Fibroblast of lung (primary cell): ENCODE measurements at regions not wholly inside any gene's neighbourhood (a gene's known extent, or its start where the extent isn't known, plus 50 kb on each side); places are given as distances from the start of the nearest gene placed in this dataset.

Experiments
- DNase-seq, 2 donors: peaks; one replicate each; pipeline versions ENCODE4 v3.0.0 to v3.0.0-alpha.2; 2010; ENCODE audit warnings: low read depth in 2 of 2
- H2AFZ ChIP-seq: 2 replicates; pipeline ENCODE4 v1.5.1; 2012; ENCODE audit warnings: low read length, control low read depth, inconsistent platforms
- H3K27ac ChIP-seq: 2 replicates; pipeline ENCODE4 v1.5.1; 2011; ENCODE audit warnings: low read length, control low read depth; ENCODE audit not compliant: insufficient read depth
- H3K27me3 ChIP-seq: 2 replicates; pipeline ENCODE4 v1.5.1; 2011; ENCODE audit warnings: mild to moderate bottlenecking, low read length; ENCODE audit not compliant: control insufficient read depth, insufficient read depth
- H3K36me3 ChIP-seq: 2 replicates; pipeline ENCODE4 v1.5.1; 2011; ENCODE audit warnings: low read length; ENCODE audit not compliant: control insufficient read depth, insufficient read depth
- H3K4me1 ChIP-seq: 2 replicates; pipeline ENCODE4 v1.5.1; 2011; ENCODE audit warnings: low read length; ENCODE audit not compliant: control insufficient read depth, insufficient read depth; ENCODE audit errors: extremely low read depth
- H3K4me2 ChIP-seq: 2 replicates; pipeline ENCODE4 v1.5.1; 2011; ENCODE audit warnings: low read length, control low read depth; ENCODE audit not compliant: insufficient read depth; ENCODE audit errors: extremely low read depth
- H3K4me3 ChIP-seq, 4 experiments: fragments of 200-600 bp in 1 of 4; sonication (generic) in 1 of 4; replicated peaks in 1 of 4; 2 replicates each; pipeline ENCODE4 v1.5.1; 2011 to 2016; ENCODE audit warnings: low read length in 4 of 4, low read depth in 3 of 4, mild to moderate bottlenecking in 3 of 4, control low read depth in 2 of 4, inconsistent platforms in 1 of 4, mixed read lengths in 1 of 4; ENCODE audit not compliant: insufficient read depth in 1 of 4; ENCODE audit errors: control extremely low read depth in 1 of 4
- H3K79me2 ChIP-seq: 2 replicates; pipeline ENCODE4 v1.5.1; 2012; ENCODE audit warnings: mild to moderate bottlenecking, low read length, inconsistent platforms; ENCODE audit not compliant: control insufficient read depth, insufficient read depth
- H3K9ac ChIP-seq: 2 replicates; pipeline ENCODE4 v1.5.1; 2011; ENCODE audit warnings: mild to moderate bottlenecking, low read length, control low read depth; ENCODE audit not compliant: insufficient read depth
- H3K9me3 ChIP-seq: 2 replicates; pipeline ENCODE4 v1.5.1; 2012; ENCODE audit warnings: low read depth, low read length; ENCODE audit not compliant: control insufficient read depth, insufficient read depth
- H4K20me1 ChIP-seq: 2 replicates; pipeline ENCODE4 v1.5.1; 2011; ENCODE audit warnings: low read length; ENCODE audit not compliant: control insufficient read depth, insufficient read depth; ENCODE audit errors: extremely low read depth
- CTCF ChIP-seq, 2 donors: IDR thresholded peaks in 1 of 2; conservative IDR thresholded peaks in 1 of 2; 1 replicate in 1 of 2; 2 replicates in 1 of 2; pipeline ENCODE4 v1.5.1; 2011 to 2012; ENCODE audit warnings: low read length in 2 of 2, control low read depth in 1 of 2, inconsistent platforms in 1 of 2, low read depth in 1 of 2, mild to moderate bottlenecking in 1 of 2
- EZH2 ChIP-seq: IDR thresholded peaks from 2 replicates; pipeline ENCODE4 v1.5.1; 2012; ENCODE audit warnings: low read length, control low read depth, mild to moderate bottlenecking; ENCODE audit errors: missing control alignments

DNA sequence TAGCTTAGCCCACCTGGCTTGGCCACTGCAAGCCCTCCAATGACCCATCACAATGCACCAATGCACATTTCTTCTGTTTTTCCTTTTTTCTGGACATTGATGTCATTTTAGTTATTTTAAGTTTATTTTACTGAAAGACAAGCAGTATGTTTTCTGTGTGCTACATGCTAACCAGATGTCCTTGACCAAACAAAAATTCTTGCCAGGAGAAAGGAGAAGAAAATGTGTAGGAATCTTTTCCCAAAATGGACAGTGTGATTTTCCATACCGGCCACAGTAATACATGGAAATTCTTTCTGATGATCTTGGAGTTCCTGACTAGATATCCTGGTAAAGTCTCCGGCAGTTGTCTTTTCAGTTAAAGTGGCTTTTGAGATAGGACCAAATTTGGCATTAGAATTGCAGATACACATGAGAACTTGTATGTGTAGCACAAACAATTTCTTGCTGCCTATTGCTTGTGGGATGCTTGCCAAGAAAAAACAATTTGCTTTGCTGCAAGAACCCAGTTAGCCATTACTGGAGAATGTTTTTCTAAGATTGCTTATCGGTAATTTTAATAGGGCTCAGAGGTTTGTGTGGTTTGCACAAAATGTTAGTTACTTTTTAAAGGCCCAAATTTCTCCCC, 696.5 kb upstream of the CITED2 start:
- peak overlapping the region; percentile 56 for H3K4me2 ChIP-seq
- no peak overlapping the region for H3K9ac ChIP-seq
- H3K9me3 ChIP-seq = no peaks in the 10 kb centered on the region
- H3K4me1 ChIP-seq = peaks cover 22% of the 10 kb centered on the region
- no peaks in the 10 kb centered on the region for H3K79me2 ChIP-seq
- no peak overlapping the region for H2AFZ ChIP-seq
- H3K27me3 ChIP-seq = no peaks in the 10 kb centered on the region
- no peaks in the 10 kb centered on the region for H4K20me1 ChIP-seq
- H3K36me3 ChIP-seq = no peaks in the 10 kb centered on the region
- DNase-seq = peak; percentile 93 to 95
- no peak overlapping the region for H3K4me3 ChIP-seq
- TF ChIP-seq CTCF (conservative IDR thresholded peaks at IDR 0.05 in 1 of 2, IDR thresholded peaks at IDR 0.05 in 1 of 2; ENCODE audit: low read depth in 1 of 2, low read length in 2 of 2) = no peak
- TF ChIP-seq EZH2 = no peak
- peak overlapping the region; percentile 65 for H3K27ac ChIP-seq

- Histone ChIP-seq H3K4me2 (no peak overlapping the region), H3K4me1 (peaks cover 22% of the 10 kb centered on the region), H3K4me3 (no peak overlapping the region), H3K27me3 (no peaks in the 10 kb centered on the region), H2AFZ (no peak overlapping the region), H4K20me1 (no peaks in the 10 kb centered on the region), H3K9ac (no peak overlapping the region), H3K79me2 (no peaks in the 10 kb centered on the region), H3K27ac (no peak overlapping the region), H3K36me3 (no peaks in the 10 kb centered on the region), H3K9me3 (no peaks in the 10 kb centered on the region)
- TF ChIP-seq CTCF (conservative IDR thresholded peaks at IDR 0.05 in 1 of 2, IDR thresholded peaks at IDR 0.05 in 1 of 2; ENCODE audit: low read depth in 1 of 2, low read length in 2 of 2) (no peak), EZH2 (no peak)
- DNase-seq = no peak
Observed at GRCh38 chr6:140069576-140069975, 695.1 kb upstream of the CITED2 start.

- Histone ChIP-seq H3K27ac (no peak overlapping the region), H3K4me1 (peaks cover 22% of the 10 kb centered on the region), H4K20me1 (no peaks in the 10 kb centered on the region), H3K4me2 (no peak overlapping the region), H3K36me3 (no peaks in the 10 kb centered on the region), H3K79me2 (no peaks in the 10 kb centered on the region), H3K27me3 (no peaks in the 10 kb centered on the region), H3K9me3 (no peaks in the 10 kb centered on the region), H3K4me3 (no peak overlapping the region), H2AFZ (no peak overlapping the region), H3K9ac (no peak overlapping the region)
- DNase-seq = no peak
- TF ChIP-seq EZH2 (no peak), CTCF (conservative IDR thresholded peaks at IDR 0.05 in 1 of 2, IDR thresholded peaks at IDR 0.05 in 1 of 2; ENCODE audit: low read depth in 1 of 2, low read length in 2 of 2) (no peak)
Observed at GRCh38 chr6:140068801-140069200, 694.4 kb upstream of the CITED2 start.
